ENCODE measurements at regions not wholly inside any gene's neighbourhood (a gene's known extent, or its start where the extent isn't known, plus 50 kb on each side); places are given as distances from the start of the nearest gene placed in this dataset.

GRCh38 chr4:167779864-167780263 lies 312.5 kb upstream of the ANXA10 start:
- Histone ChIP-seq H3K36me3 (no peaks in the 10 kb centered on the region), H3K4me3 (no peak overlapping the region), H3K4me1 (no peaks in the 10 kb centered on the region), H3K27ac (no peak overlapping the region), H3K9me3 (no peaks in the 10 kb centered on the region), H3K27me3 (no peaks in the 10 kb centered on the region)
- DNase-seq, result no peak
- no peak for TF ChIP-seq POLR2A (IDR thresholded peaks at IDR 0.05)
- no peak for TF ChIP-seq CTCF (IDR thresholded peaks at IDR 0.05)

GRCh38 chr4:167784826-167785225 lies 307.5 kb upstream of the ANXA10 start:
- no peak overlapping the region for H3K4me3 ChIP-seq
- no peak for DNase-seq
- H3K36me3 ChIP-seq, result no peaks in the 10 kb centered on the region
- no peaks in the 10 kb centered on the region for H3K27me3 ChIP-seq
- TF ChIP-seq CTCF (IDR thresholded peaks at IDR 0.05) (no peak), POLR2A (IDR thresholded peaks at IDR 0.05) (no peak)
- H3K9me3 ChIP-seq, result no peaks in the 10 kb centered on the region
- H3K27ac ChIP-seq, result no peak overlapping the region
- no peaks in the 10 kb centered on the region for H3K4me1 ChIP-seq

- Histone ChIP-seq H3K4me1 (no peaks in the 10 kb centered on the region), H3K4me3 (no peak overlapping the region), H3K27me3 (no peaks in the 10 kb centered on the region), H3K9me3 (no peaks in the 10 kb centered on the region), H3K36me3 (no peaks in the 10 kb centered on the region), H3K27ac (no peak overlapping the region)
- TF ChIP-seq POLR2A (IDR thresholded peaks at IDR 0.05) (no peak), CTCF (IDR thresholded peaks at IDR 0.05) (no peak)
- DNase-seq, result no peak
These were observed 306.8 kb upstream of the ANXA10 start for GRCh38 chr4:167785523-167785922.

- no peaks in the 10 kb centered on the region for H3K27me3 ChIP-seq
- no peak for DNase-seq
- H3K4me3 ChIP-seq, result no peak overlapping the region
- no peak overlapping the region for H3K27ac ChIP-seq
- TF ChIP-seq POLR2A (IDR thresholded peaks at IDR 0.05), result no peak
- no peak for TF ChIP-seq CTCF (IDR thresholded peaks at IDR 0.05)
- no peaks in the 10 kb centered on the region for H3K36me3 ChIP-seq
- no peaks in the 10 kb centered on the region for H3K9me3 ChIP-seq
- H3K4me1 ChIP-seq, result no peaks in the 10 kb centered on the region
These were observed 305.8 kb upstream of the ANXA10 start for GRCh38 chr4:167786504-167786903.

GRCh38 chr4:167787231-167787630 lies 305.1 kb upstream of the ANXA10 start:
- no peak overlapping the region for H3K27ac ChIP-seq
- H3K4me1 ChIP-seq, result no peaks in the 10 kb centered on the region
- no peaks in the 10 kb centered on the region for H3K36me3 ChIP-seq
- TF ChIP-seq POLR2A (IDR thresholded peaks at IDR 0.05) (no peak), CTCF (IDR thresholded peaks at IDR 0.05) (no peak)
- no peak for DNase-seq
- H3K4me3 ChIP-seq, result no peak overlapping the region
- no peaks in the 10 kb centered on the region for H3K27me3 ChIP-seq
- no peaks in the 10 kb centered on the region for H3K9me3 ChIP-seq

All from Peyer's patch (tissue), 4 donors.